HG03064 (cell line): ENCODE measurements at regions not wholly inside any gene's neighbourhood (a gene's known extent, or its start where the extent isn't known, plus 50 kb on each side); places are given as distances from the start of the nearest gene placed in this dataset.
"Not testable (repeated sequence)": the region's sequence is repeated elsewhere in the genome, so short reads cannot be mapped to it uniquely, and the experiment has no call there.

Source experiments
- ATAC-seq: cut with Tn5 transposase; IDR thresholded peaks from one replicate; pipeline ENCODE4 v1.9.1; 2021; ENCODE audit warnings: low read depth; ENCODE audit not compliant: unreplicated experiment

DNA sequence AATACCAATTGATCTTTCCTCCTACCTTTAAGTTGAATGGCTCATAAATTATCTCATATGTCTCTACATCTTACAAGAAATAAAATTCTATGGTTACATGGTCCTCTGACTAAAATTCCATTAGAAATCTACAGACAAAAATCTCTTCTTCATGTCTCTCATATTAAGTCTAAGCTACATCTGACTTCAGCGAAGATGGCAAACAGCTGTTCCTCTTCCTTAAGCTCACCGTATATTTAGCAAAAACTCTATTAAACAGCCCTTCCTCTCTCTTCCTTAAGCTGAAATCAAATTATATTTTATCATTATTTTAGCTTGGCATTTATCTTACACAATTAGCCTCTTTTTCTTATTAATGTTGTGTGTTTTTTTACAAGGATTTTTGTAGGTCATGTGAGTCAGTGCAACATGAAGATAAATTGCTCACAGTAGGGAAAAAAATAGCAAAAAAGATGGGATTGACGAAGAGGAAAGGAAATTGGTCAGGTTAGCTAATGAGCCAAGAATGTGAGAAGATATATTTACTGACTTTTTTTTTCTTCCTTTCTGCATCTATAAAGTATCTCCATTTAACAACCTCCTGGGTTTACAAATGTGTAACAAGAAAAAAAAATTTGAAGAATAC is 2412.8 kb downstream of the ARAP2 start:
- ATAC-seq, result no peak

GRCh38 chr4:33835764-33836163 is 2408.6 kb downstream of the ARAP2 start:
- ATAC-seq, result not testable (repeated sequence)

- no peak for ATAC-seq
Observed at GRCh38 chr4:33837043-33837838, 2407.1 kb downstream of the ARAP2 start.

DNA sequence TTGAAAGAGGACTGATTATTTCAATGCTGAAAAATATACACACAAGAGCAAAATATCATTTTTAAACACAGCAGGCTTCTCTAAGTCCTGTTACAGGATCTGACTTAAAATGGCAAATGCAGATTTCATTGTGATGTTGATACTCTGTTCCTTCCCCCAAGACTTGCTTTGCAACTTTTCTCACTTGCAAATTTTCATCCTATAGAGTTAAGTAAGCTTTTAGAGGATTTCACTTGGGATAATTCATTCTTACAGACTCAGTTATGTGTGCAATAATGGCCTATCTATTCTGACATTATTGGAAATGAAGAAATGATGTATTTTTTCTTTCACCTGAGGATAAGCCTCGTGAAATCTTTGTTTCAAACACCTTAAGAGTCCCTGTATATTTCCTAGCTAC is 2403.2 kb downstream of the ARAP2 start:
- ATAC-seq, result no peak

- no peak for ATAC-seq
Observed at GRCh38 chr4:33850371-33850902, 2393.9 kb downstream of the ARAP2 start.

- not testable (repeated sequence) for ATAC-seq
Observed at GRCh38 chr4:33853670-33854069, 2390.6 kb downstream of the ARAP2 start.

GRCh38 chr4:33864290-33864859 is 2379.9 kb downstream of the ARAP2 start:
- no peak for ATAC-seq

DNA sequence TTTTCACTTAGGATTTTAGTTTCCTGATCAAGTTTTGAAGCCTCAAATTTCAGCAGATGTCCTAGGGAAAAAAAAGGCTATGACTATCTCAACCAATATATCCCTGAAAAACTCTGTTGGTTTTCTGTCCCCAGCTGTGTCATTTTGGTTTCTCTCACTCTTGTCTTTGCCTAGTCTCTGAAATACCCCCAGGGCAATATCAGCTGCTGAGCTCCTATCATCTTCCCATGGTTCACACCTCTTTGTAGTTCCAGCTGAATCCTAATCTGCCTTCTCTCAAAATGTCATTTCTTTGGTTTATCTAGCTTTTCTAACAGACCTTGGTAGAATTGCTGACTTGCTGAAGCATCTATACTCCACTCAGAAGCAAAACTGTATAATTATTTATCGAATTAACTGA is 2370.5 kb downstream of the ARAP2 start:
- no peak for ATAC-seq

- ATAC-seq, result no peak
Observed at GRCh38 chr4:33878710-33879109, 2365.6 kb downstream of the ARAP2 start.

DNA sequence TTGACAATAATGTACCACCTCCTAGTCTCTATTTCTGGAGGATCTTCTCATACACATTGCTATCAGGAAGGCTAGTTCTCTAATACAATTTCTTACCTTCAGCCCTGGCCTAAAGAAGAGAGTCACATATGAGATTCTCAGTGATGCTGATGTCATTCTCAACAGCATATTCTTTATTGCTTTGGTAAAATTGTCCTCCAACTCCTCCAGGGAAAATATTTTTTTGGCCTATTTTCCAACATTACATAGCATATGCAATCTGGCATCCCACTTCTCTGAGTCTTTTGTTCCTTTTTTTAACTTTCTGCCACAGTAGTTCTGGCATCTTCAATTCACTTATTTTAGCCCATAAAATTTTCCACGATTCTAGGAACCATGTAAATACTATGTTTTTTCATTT is 2363.1 kb downstream of the ARAP2 start:
- no peak for ATAC-seq

- ATAC-seq, result no peak
Observed at GRCh38 chr4:33882246-33882990, 2361.9 kb downstream of the ARAP2 start.

DNA sequence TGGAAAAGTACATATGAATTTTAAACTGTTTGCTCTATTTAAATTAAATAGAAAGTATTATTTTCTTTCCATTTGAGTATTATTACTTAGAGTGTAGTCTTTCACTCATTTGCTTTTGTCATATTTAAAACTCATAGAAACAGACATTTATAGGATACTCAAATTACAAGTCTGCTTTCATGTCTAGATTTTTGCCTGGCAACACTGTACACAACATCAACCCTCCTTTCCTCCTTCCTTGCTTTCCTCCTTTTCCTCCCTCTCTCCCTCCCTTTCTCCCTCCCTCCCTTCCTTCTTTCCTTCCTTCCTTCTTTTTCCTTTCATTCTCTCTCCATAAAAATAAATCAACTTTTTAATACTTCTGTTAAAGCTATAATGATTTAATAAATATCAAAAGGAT is 2361.2 kb downstream of the ARAP2 start:
- no peak for ATAC-seq

- no peak for ATAC-seq
Observed at GRCh38 chr4:33886356-33886755, 2358.0 kb downstream of the ARAP2 start.

- no peak for ATAC-seq
Observed at GRCh38 chr4:33890841-33891240, 2353.5 kb downstream of the ARAP2 start.

- no peak for ATAC-seq
Observed at GRCh38 chr4:33911959-33912358, 2332.4 kb downstream of the ARAP2 start.

GRCh38 chr4:33914386-33914785 is 2329.9 kb downstream of the ARAP2 start:
- ATAC-seq, result no peak

GRCh38 chr4:33923469-33923868 is 2320.8 kb downstream of the ARAP2 start:
- no peak for ATAC-seq

DNA sequence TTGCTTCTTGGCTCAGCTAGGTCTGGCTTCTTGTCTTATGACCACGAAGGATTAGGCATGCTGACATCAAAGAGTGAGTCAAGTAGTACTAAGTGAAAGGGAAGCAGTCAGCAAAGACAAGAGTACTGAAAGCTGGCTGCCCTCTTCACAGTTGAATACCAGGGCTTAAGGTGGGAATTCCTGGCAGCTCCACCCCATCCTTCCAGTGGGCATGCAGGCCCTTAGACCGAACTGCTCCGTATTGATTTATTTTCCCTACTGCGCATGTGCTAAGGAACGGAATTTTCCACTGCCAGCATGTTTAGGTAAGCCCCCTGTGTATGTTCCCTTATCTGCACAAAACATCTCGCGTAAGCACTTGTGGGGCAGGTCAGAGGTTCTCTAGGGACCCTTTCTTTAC is 2320.1 kb downstream of the ARAP2 start:
- no peak for ATAC-seq

- ATAC-seq, result no peak
Observed at GRCh38 chr4:33924811-33925210, 2319.5 kb downstream of the ARAP2 start.

- ATAC-seq, result no peak
Observed at GRCh38 chr4:33930497-33930896, 2313.8 kb downstream of the ARAP2 start.

DNA sequence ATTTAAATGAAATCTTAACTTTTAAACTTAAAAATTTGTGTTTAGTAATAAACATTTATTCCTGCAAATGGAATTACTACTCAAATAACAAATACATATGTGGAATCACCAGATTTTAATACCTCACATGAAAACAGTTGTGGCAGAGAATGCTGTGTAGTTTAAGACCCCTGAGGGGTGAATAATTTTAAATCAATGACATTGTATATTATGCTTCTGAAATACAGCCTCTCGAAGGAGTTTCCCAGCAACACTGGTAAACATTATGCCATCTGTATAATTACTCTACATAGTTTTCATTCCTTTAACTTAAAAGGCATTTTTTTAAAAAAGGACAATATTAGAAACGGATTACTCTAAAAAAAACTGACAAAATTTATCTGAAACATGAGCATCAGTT is 2313.3 kb downstream of the ARAP2 start:
- no peak for ATAC-seq
